ENCODE measurements at regions not wholly inside any gene's neighbourhood (a gene's known extent, or its start where the extent isn't known, plus 50 kb on each side); places are given as distances from the start of the nearest gene placed in this dataset.

DNA sequence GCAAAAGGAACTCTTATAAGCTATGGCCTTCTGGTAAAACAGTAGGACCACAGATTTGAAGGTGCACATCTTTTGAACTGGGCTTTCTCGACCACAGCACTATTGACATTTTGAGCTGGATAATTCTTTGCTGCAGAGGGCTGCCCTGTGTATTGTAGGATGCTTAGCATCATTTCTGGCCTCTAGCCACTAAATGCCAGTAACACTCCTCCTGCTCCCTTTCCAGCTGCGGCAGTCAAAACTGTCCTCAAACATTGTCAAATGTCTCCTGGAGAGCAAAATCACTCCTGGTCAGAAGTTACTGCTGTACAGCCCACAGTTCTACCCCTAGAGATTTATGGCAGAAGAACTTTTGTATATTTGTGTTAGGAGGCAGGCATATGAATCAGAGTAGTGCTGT is 836.7 kb downstream of the PLA2G4A start:
- TF ChIP-seq, protein P1, sequence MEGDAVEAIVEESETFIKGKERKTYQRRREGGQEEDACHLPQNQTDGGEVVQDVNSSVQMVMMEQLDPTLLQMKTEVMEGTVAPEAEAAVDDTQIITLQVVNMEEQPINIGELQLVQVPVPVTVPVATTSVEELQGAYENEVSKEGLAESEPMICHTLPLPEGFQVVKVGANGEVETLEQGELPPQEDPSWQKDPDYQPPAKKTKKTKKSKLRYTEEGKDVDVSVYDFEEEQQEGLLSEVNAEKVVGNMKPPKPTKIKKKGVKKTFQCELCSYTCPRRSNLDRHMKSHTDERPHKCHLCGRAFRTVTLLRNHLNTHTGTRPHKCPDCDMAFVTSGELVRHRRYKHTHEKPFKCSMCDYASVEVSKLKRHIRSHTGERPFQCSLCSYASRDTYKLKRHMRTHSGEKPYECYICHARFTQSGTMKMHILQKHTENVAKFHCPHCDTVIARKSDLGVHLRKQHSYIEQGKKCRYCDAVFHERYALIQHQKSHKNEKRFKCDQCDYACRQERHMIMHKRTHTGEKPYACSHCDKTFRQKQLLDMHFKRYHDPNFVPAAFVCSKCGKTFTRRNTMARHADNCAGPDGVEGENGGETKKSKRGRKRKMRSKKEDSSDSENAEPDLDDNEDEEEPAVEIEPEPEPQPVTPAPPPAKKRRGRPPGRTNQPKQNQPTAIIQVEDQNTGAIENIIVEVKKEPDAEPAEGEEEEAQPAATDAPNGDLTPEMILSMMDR (IDR thresholded peaks at IDR 0.05; ENCODE audit: borderline replicate concordance, insufficient read depth, low read depth, low read length): no peak
- H3K4me3 ChIP-seq (ENCODE audit: low read depth, low read length): no peak overlapping the region

DNA sequence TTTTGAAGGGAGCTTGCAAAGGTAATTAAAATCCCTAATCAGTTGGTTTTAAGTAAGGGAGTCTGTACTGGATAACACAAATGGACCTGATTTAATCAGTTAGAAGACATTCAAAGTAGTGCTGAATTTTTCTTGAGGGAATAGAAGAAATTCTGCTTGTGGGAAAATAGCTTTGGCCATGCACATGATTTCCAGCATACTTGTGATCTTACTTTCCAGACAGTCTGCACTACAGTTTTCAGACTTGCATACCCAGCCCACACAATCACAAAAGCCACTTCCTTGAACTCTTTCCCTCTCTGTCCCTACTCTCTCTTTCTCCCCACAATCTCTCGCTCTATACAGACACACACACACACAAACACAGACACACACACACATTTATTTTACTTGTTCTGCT is 852.1 kb downstream of the PLA2G4A start:
- no peak overlapping the region for H3K4me3 ChIP-seq (ENCODE audit: low read depth, low read length)
- TF ChIP-seq, protein P1 (IDR thresholded peaks at IDR 0.05; ENCODE audit: borderline replicate concordance, insufficient read depth, low read depth, low read length): no peak

DNA sequence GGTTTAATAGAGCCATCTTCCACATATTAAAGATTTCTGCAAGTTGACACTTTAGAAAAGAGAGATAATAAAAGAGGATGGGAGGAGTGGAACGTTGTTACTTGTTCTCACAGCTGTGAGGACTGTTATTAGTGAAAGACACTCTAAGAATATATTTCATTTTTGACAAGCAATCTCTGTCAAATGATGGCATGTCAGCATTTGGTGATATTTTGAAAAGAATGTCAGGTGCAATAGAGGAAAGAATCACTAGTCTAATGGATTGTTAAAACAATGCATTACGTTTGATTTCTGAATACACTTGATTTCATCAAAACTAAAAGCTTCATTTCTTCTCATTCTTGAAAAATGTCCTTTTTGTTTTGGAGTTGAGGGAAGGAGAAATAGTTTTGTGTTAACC is 853.4 kb downstream of the PLA2G4A start:
- H3K4me3 ChIP-seq (ENCODE audit: low read depth, low read length): no peak overlapping the region

DNA sequence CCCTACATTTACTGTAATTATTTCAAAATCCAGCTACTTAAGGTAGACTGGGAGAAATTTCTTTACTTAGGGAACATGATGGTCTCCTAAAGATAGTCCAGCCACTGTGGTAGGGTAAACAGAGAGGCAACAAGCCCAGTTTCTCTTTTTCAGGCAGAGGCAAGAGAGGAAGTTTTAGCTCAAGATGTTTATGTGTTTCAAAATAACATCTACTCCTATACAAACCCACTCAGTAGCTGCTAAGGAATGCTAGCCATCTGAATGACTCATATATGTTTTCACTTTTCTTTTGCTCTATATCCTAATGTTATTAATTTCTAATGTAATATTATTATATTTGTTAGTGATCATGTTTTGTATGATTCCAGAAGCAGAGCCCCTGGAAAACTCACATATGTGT is 856.6 kb downstream of the PLA2G4A start:
- TF ChIP-seq, protein P1 (IDR thresholded peaks at IDR 0.05; ENCODE audit: borderline replicate concordance, insufficient read depth, low read depth, low read length): no peak
- H3K4me3 ChIP-seq (ENCODE audit: low read depth, low read length): no peak overlapping the region

More for the DNA sequence above, 853.4 kb downstream of the PLA2G4A start:
- TF ChIP-seq, protein P1 (IDR thresholded peaks at IDR 0.05; ENCODE audit: borderline replicate concordance, insufficient read depth, low read depth, low read length): no peak

DNA sequence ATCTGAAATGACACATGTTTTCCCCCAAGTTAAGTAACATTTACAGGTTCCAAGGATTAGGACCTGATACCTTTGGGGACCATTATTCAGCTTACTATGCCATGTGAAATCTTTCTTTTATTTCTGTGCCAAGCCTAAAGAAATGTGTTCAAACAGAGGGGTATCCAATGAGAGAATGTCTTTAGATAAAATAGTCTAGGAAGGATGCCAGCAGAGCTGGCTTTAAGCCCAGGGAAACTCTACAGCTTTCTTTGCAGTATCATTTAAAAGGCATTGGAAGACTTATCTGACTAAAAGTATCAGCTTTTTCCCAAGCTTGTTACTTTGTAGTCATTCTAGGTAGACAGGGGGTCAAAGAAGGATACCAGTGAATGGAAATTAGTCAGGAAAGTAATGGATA is 860.4 kb downstream of the PLA2G4A start:
- no peak overlapping the region for H3K4me3 ChIP-seq (ENCODE audit: low read depth, low read length)
- TF ChIP-seq, protein P1 (IDR thresholded peaks at IDR 0.05; ENCODE audit: borderline replicate concordance, insufficient read depth, low read depth, low read length): no peak

DNA sequence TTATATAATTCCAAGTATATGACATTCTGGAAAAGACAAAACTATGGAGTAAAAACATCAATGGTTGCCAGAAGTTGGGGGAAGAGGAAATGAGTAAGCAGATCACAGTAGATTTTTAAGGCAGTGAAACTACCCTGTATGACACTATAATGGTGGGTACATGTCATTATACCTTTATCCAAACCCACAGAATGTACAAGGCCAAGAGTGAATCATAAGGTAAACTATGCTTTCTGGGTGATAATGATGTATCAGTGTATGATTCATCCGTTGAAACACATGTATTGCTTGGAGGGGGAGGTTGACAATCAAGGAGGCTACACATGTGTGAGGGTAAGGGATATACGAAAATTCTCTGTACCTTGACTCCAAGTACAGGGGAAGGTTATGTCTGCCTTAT is 862.7 kb downstream of the PLA2G4A start:
- no peak overlapping the region for H3K4me3 ChIP-seq (ENCODE audit: low read depth, low read length)
- TF ChIP-seq, protein P1 (IDR thresholded peaks at IDR 0.05; ENCODE audit: borderline replicate concordance, insufficient read depth, low read depth, low read length): no peak

DNA sequence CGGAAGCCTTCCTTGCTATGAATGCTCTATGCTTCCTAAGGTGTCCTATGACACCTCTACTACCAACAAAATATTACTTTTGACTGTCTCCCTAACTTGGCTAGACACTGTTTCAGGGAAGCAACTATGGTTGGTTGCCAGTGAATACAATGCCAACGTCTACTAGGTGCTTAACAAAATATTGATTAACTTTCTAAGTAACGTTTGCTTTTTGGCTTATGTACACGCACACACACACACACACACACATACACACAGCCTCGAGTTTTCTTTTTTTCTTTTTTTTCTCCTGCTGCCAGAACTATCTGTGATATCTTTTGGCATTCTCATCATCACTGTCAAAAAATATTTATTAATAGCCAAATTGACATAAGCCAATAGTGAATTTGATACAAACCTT is 864.0 kb downstream of the PLA2G4A start:
- H3K4me3 ChIP-seq (ENCODE audit: low read depth, low read length): no peak overlapping the region
- TF ChIP-seq, protein P1 (IDR thresholded peaks at IDR 0.05; ENCODE audit: borderline replicate concordance, insufficient read depth, low read depth, low read length): no peak

Data from GM12875 (cell line).